SU-DHL-6 (cell line): ENCODE measurements at regions not wholly inside any gene's neighbourhood (a gene's known extent, or its start where the extent isn't known, plus 50 kb on each side); places are given as distances from the start of the nearest gene placed in this dataset.

Source experiments
- EZH2phosphoT487 ChIP-seq: fragments of 200-600 bp; sonication (generic), shearing (Covaris generic); conservative IDR thresholded peaks from 2 replicates; pipeline ENCODE4 v1.6.1; 2018; ENCODE audit warnings: mild to moderate bottlenecking, antibody characterized with exemption, low read length, moderate library complexity, mixed read lengths
- TF ChIP-seq, protein P1 (sequence below): fragments of 200-600 bp; sonication (generic); IDR thresholded peaks from one replicate; pipeline ENCODE4 v1.5.1; 2017; ENCODE audit warnings: antibody characterized with exemption, mild to moderate bottlenecking, low read length, moderate library complexity; ENCODE audit not compliant: insufficient read depth, poor library complexity, severe bottlenecking

DNA sequence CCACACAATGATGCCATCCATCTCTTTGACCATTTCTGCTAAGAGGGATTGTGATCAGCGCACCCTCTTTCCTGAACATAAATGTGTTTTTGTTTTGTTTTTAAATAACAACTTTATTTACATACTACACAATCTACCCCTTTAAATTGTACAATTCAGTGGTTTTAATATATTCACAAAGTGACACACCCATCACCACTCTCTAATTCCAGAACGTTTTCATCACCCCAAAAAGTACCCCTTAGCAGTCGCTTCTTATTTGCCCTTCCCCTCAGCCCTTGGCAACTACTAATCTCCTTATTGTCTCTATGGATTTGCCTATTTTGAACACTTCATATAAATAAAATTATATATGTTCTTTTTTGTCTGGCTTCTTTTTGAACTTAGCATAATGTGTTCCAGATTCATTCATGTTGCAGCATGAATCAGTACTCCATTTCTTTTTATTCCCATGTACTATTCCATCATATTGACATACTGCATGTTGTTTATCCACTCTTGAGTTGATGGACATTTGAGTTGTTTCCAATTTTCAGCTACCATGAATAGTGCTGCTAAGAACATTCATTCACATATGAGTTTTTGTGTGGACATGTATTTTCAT, 150.9 kb upstream of the NABP1 start:
- TF ChIP-seq, protein P1, sequence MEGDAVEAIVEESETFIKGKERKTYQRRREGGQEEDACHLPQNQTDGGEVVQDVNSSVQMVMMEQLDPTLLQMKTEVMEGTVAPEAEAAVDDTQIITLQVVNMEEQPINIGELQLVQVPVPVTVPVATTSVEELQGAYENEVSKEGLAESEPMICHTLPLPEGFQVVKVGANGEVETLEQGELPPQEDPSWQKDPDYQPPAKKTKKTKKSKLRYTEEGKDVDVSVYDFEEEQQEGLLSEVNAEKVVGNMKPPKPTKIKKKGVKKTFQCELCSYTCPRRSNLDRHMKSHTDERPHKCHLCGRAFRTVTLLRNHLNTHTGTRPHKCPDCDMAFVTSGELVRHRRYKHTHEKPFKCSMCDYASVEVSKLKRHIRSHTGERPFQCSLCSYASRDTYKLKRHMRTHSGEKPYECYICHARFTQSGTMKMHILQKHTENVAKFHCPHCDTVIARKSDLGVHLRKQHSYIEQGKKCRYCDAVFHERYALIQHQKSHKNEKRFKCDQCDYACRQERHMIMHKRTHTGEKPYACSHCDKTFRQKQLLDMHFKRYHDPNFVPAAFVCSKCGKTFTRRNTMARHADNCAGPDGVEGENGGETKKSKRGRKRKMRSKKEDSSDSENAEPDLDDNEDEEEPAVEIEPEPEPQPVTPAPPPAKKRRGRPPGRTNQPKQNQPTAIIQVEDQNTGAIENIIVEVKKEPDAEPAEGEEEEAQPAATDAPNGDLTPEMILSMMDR, result no peak
- no peak for TF ChIP-seq EZH2phosphoT487
